GM12891 (cell line): ENCODE measurements at regions not wholly inside any gene's neighbourhood (a gene's known extent, or its start where the extent isn't known, plus 50 kb on each side); places are given as distances from the start of the nearest gene placed in this dataset.

Experiments
- DNase-seq: peaks from one replicate; pipeline ENCODE4 v3.0.0; 2011; ENCODE audit warnings: low spot score; ENCODE audit not compliant: insufficient read length
- FAIRE-seq: peaks from 2 replicates; lab custom pipeline; 2011; peaks lifted over from hg19 to GRCh38; lab: Jason Lieb, UNC
- PAX5 ChIP-seq: IDR thresholded peaks from 2 replicates; pipeline ENCODE4 v1.6.1; 2011; ENCODE audit warnings: low read length, moderate library complexity, mild to moderate bottlenecking; ENCODE audit not compliant: insufficient read depth, severe bottlenecking
- POLR2A ChIP-seq: IDR thresholded peaks from 2 replicates; pipeline ENCODE4 v1.6.1; 2011; ENCODE audit warnings: low read depth, low read length, control low read depth
- POLR2AphosphoS5 ChIP-seq: IDR thresholded peaks from 2 replicates; pipeline ENCODE4 v1.6.1; 2011; ENCODE audit warnings: low read depth, low read length, control low read depth
- POU2F2 ChIP-seq: IDR thresholded peaks from 2 replicates; pipeline ENCODE4 v1.6.1; 2011; ENCODE audit warnings: low read depth, mild to moderate bottlenecking, control low read depth, low read length, moderate library complexity
- SPI1 ChIP-seq: IDR thresholded peaks from 2 replicates; pipeline ENCODE4 v1.6.1; 2011; ENCODE audit warnings: low read depth, low read length, control low read depth
- TAF1 ChIP-seq: IDR thresholded peaks from 2 replicates; pipeline ENCODE4 v1.6.1; 2011; ENCODE audit warnings: low read depth, low read length, control low read depth

- FAIRE-seq (peak; percentile 82), DNase-seq (no peak)
- TF ChIP-seq POU2F2 (no peak; the same call in 1 of the 2 replicates), POLR2A (no peak), POLR2AphosphoS5 (no peak), TAF1 (no peak), SPI1 (no peak), PAX5 (no peak)
Observed at GRCh38 chr2:212915121-212915782, 236.2 kb downstream of the IKZF2 start.

- peak; percentile 57 for TF ChIP-seq SPI1
- no peak for TF ChIP-seq TAF1
- no peak for DNase-seq
- FAIRE-seq: no peak
Observed at GRCh38 chr2:212914392-212914791, 237.0 kb downstream of the IKZF2 start.

GRCh38 chr2:212913640-212914306, 237.6 kb downstream of the IKZF2 start:
- DNase-seq (no peak), FAIRE-seq (no peak)
- TF ChIP-seq SPI1 (no peak), TAF1 (no peak), POLR2A (no peak), PAX5 (no peak), POLR2AphosphoS5 (no peak), POU2F2 (no peak)

GRCh38 chr2:212912445-212913103, 238.8 kb downstream of the IKZF2 start:
- DNase-seq: no peak
- TF ChIP-seq SPI1 (no peak), TAF1 (no peak), PAX5 (no peak), POLR2AphosphoS5 (no peak), POU2F2 (no peak), POLR2A (no peak)
- FAIRE-seq: no peak

GRCh38 chr2:212911011-212911410, 240.4 kb downstream of the IKZF2 start:
- DNase-seq (no peak), FAIRE-seq (no peak)
- TF ChIP-seq TAF1 (no peak), POLR2AphosphoS5 (no peak), POU2F2 (no peak), SPI1 (no peak), POLR2A (no peak), PAX5 (no peak)

GRCh38 chr2:212908682-212909435, 242.6 kb downstream of the IKZF2 start:
- DNase-seq (no peak), FAIRE-seq (peak; percentile 26)
- TF ChIP-seq POU2F2 (no peak), TAF1 (no peak), POLR2AphosphoS5 (no peak), POLR2A (no peak)

GRCh38 chr2:212908031-212908430, 243.4 kb downstream of the IKZF2 start:
- FAIRE-seq (no peak), DNase-seq (no peak)
- no peak for TF ChIP-seq SPI1
- TF ChIP-seq POLR2AphosphoS5: no peak
- no peak for TF ChIP-seq POLR2A
- no peak for TF ChIP-seq PAX5
- no peak for TF ChIP-seq TAF1
- no peak for TF ChIP-seq POU2F2

GRCh38 chr2:212906620-212907019, 244.8 kb downstream of the IKZF2 start:
- TF ChIP-seq SPI1 (no peak), POU2F2 (no peak), TAF1 (no peak), PAX5 (no peak), POLR2AphosphoS5 (no peak), POLR2A (no peak)
- FAIRE-seq (no peak), DNase-seq (no peak)

- no peak for DNase-seq
- TF ChIP-seq SPI1: no peak
- TF ChIP-seq PAX5: no peak
- no peak for TF ChIP-seq POLR2AphosphoS5
- no peak for TF ChIP-seq TAF1
- no peak for TF ChIP-seq POU2F2
- TF ChIP-seq POLR2A: no peak
- FAIRE-seq: no peak
Observed at GRCh38 chr2:212905640-212906201, 245.7 kb downstream of the IKZF2 start.
